HG02588 (cell line): ENCODE measurements at regions not wholly inside any gene's neighbourhood (a gene's known extent, or its start where the extent isn't known, plus 50 kb on each side); places are given as distances from the start of the nearest gene placed in this dataset.
"Not testable (repeated sequence)": the region's sequence is repeated elsewhere in the genome, so short reads cannot be mapped to it uniquely, and the experiment has no call there.

Experiments used
- ATAC-seq: cut with Tn5 transposase; IDR thresholded peaks from one replicate; pipeline ENCODE4 v1.9.1; 2021; ENCODE audit warnings: mild to moderate bottlenecking, moderate library complexity; ENCODE audit not compliant: unreplicated experiment

- ATAC-seq, result no peak
These were observed 238.4 kb upstream of the DDI1 start for GRCh38 chr11:103798026-103798425.

GRCh38 chr11:103798446-103798845 is 238.0 kb upstream of the DDI1 start:
- no peak for ATAC-seq

DNA sequence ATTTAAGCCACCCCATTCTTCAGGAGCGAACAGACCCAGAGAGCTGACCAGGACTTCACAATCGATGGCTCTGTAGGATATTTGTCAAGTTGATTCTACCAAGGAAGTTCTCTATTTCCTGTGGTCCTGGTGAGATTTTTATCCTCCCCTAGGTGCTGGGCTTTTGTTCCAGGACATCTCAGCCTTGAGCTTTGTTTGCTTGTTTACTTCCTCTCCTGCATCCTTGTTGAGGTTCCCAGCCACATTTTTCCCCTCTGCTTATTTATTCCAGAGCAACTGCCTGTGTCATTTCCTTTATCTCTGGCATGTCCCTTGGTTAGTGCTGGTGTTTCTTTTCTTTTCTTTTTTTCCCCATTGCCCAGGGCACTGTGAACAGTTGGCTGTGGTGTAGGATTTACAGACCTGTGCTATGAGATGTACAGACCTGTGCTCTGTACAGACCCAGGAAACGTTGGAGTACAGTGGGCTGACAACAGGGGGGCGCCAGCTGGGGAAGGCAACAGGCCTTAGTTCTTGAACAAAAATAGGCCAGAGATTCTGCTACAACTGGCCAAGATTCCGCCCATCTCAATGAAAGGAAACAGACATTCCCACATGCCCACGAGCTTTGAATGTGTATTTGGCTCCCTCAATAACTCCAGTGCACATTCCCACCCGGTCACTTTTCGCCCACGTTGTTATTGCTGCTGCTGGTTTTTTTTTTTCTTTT is 235.9 kb upstream of the DDI1 start:
- no peak for ATAC-seq

- no peak for ATAC-seq
These were observed 233.4 kb upstream of the DDI1 start for GRCh38 chr11:103803062-103803461.

GRCh38 chr11:103805688-103806009 is 230.8 kb upstream of the DDI1 start:
- ATAC-seq, result no peak

GRCh38 chr11:103806130-103806895 is 230.1 kb upstream of the DDI1 start:
- no peak for ATAC-seq

- ATAC-seq, result no peak
These were observed 228.6 kb upstream of the DDI1 start for GRCh38 chr11:103807806-103808205.

DNA sequence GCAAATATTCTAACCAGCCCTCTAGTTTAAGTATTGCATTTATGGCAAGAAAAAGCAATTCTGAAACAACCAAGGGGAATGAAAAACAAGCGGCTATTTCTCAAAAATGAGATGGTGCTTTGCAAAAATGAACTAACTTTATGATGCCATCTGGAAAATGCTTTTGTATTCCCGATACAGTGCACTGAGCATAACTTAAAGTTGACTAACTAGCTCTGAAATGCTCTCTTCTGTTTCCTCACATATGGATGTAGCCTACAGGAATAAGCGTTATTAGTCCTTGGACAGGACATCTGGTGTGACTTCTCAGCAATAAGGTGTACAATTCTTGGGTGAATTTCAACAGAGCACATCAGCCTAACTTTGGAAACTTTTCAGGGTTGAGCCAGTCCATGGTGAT is 228.2 kb upstream of the DDI1 start:
- ATAC-seq, result no peak

GRCh38 chr11:103811870-103812455 is 224.5 kb upstream of the DDI1 start:
- no peak for ATAC-seq

GRCh38 chr11:103812680-103813079 is 223.8 kb upstream of the DDI1 start:
- ATAC-seq, result no peak

DNA sequence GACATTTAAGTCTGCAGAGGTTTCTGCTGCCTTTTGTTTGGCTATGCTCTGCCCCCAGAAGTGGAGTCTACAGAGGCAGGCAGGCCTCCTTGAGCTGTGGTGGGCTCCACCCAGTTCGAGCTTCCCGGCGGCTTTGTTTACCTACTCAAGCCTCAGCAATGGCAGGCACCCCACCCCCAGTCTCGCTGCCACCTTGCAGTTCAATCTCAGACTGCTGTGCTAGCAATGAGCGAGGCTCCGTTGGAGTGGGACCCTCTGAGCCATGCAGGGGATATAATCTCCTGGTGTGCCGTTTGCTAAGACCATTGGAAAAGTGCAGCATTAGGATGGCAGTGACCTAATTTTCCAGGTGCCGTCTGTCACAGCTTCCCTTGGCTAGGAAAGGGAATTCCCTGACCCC is 216.1 kb upstream of the DDI1 start:
- ATAC-seq, result not testable (repeated sequence)

DNA sequence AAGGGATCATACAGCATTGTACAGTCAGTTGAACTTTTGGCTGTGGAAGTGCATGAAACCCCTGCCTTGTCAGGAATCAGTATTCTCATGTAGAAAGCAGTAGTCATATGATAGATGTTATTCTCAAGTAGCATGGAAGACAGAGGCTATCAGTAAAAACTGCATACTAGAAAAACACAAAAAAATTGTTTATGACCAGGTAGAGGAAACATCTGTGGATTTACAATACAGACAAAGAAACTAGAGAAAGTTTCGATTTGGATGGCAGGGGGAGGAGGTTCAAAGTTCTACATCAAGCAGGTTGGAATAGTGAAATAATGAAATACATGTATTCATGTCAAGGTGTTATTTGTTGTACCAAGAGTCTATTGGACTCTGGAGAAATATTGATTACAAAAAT is 212.3 kb upstream of the DDI1 start:
- ATAC-seq, result no peak

DNA sequence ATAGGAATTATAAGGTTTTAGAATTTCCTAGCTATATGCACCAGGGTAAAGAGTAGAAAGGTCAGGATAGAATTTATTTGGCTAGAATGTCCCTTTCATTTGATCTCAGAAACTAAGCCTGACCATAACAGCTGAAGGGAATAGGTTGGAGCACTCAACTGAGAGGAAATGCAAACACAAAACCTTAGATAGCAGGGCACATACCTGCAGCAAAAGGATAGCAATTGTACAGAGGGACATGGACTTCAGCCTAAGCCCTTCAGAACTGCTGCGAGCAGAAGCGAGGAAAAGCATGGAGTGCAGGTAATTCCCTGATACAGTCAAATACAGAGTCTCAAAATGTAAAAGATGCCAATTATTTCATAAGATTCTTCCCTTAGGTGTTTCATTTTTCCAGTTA is 211.0 kb upstream of the DDI1 start:
- ATAC-seq, result no peak

DNA sequence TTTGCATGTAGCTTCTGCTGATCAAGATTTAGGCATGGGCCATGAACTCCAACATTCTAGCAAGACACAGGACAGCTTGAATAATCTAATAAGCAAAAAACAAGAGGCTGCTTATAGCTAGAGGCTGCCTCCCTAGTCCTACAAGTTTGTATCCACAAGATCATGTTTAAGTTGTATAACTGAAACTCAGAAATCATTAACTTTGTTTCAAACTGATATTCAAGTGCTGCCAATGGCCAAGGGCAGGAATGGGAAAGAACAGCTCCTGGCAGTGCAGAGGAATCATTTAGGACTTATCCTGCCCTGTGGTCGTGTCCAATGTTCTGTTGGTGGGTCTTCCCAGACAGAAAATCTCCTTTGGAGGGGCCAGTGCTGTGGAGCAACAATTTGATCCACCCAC is 209.6 kb upstream of the DDI1 start:
- ATAC-seq, result no peak

DNA sequence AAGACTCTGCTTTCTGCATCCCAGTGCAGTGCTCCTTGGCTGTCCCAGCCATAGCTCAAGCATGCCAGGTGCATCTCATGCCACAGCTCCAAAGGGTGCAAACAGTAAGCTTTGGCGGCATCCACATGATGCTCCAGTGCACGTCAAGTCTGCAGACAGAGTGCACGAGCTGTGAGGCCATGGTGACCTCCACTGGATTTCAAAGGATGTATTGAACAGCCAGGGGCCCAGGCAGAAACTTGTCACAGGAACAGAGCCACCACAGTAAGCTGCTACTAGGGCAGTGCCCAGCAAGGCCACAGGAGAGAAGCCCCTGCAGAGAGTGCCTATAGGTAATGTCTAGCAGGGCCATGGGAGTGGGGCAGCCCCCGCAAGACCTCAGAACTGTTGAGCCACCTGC is 206.8 kb upstream of the DDI1 start:
- ATAC-seq, result no peak

DNA sequence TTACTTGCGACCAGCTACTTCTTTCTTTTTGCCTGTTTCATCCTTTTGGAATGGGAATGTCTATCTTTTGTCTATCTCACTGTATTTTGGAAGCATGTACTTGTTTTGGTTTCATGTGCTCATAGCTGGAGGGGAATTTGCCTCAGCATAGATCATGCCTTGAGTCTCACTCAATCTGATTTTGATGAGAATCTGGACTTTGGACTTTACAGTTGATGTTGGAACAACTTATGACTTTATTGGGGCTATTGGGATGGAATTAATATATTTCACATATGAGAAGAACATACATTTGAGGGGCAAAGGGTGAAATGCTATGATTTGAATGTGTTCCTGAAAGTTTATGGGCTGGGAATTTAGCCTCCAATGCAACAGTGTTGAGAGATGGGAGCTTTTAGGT is 206.2 kb upstream of the DDI1 start:
- no peak for ATAC-seq

- no peak for ATAC-seq
These were observed 203.7 kb upstream of the DDI1 start for GRCh38 chr11:103832762-103833161.

DNA sequence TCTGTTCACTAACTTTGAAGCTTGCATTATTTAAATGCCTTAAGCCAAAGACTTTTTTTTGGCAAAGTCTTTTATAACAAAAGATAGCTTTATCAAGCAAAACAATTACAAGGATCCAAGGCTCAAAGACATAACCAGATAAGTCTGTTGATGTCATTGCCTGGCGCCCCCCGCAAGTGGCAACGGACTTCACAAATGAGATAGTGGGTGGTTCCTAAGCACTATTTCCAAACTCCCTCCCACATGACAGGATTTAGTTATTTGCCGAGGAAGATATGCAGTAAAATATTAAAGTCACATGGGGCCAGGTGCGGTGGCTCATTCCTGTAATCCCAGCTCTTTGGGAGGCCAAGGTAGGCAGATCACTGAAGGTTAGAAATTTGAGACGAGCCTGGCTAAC is 194.2 kb upstream of the DDI1 start:
- ATAC-seq, result no peak

GRCh38 chr11:103842795-103843194 is 193.6 kb upstream of the DDI1 start:
- ATAC-seq, result no peak

GRCh38 chr11:103844327-103845215 is 191.9 kb upstream of the DDI1 start:
- peak; percentile 98 for ATAC-seq

DNA sequence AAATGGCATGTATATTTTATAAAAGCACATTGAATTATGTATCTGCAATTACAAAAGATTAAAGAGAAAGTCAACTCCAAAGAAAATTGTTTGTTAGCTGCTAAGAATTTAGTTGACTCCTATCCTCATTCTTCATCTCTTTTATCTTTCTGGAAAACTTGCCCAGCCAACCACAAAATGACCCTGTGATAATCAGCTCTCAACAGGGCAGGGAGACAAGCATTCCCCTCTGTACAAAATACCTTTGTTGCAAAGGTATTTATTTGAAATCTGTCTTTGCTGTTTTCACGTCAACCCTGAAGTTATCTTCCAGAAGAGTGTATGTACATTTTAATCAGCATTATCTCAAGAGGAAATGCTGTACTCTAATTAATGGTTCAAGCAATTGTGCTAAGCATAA is 191.1 kb upstream of the DDI1 start:
- ATAC-seq, result no peak
